Right cardiac atrium (tissue), 5 donors: ENCODE measurements at regions not wholly inside any gene's neighbourhood (a gene's known extent, or its start where the extent isn't known, plus 50 kb on each side); places are given as distances from the start of the nearest gene placed in this dataset.

Experiments used
- ATAC-seq, 2 donors: fragments of 200-7000 bp; cut with Tn5 transposase; one replicate each; pipeline versions ENCODE4 v1.8.0 to v1.9.1; 2020; ENCODE audit warnings: moderate library complexity in 2 of 2, mild to moderate bottlenecking in 1 of 2
- DNase-seq, 3 donors: peaks; one replicate each; pipeline ENCODE4 v3.0.0-alpha.2; 2020
- H3K27ac ChIP-seq: one replicate; pipeline ENCODE4 v1.5.1; 2013; ENCODE audit warnings: mild to moderate bottlenecking, low read length, control low read depth, moderate library complexity
- H3K27me3 ChIP-seq: one replicate; pipeline ENCODE4 v1.6.1; 2013; ENCODE audit not compliant: control insufficient read depth, insufficient read depth
- H3K4me1 ChIP-seq: one replicate; pipeline ENCODE4 v1.6.1; 2013; ENCODE audit warnings: low read length; ENCODE audit not compliant: control insufficient read depth, insufficient read depth
- H3K4me3 ChIP-seq: one replicate; pipeline ENCODE4 v1.5.1; 2013; ENCODE audit warnings: low read length, control low read depth
- H3K9me3 ChIP-seq: one replicate; pipeline ENCODE4 v1.6.1; 2013; ENCODE audit warnings: low read length; ENCODE audit not compliant: control insufficient read depth
- WGBS: extraction: QIAGEN DNeasy Blood & Tissue Kit; methylation state at CpG from one replicate; pipeline ENCODE4 v1.1.7; 2013; 5-methylcytosine and 5-hydroxymethylcytosine counted together
- intact Hi-C, 4 donors: fragments of 100-400 bp; cut with DNase I; formaldehyde crosslinking; loops; one replicate each; pipeline versions ENCODE4 v1.11.0 to v1.14.0; 2022 to 2023
- donor health status: healthy with polysubstance abuse.
- donor health status: DM: no; HTN: yes; CAD: no.
- donor health status: DM: no; HTN: no; CAD: no.
- donor health status: DM: no; HTN: yes; CAD: no; lungs with severe emphysema.
- donor health status: DM: yes; HTN: yes; CAD: no.

- Histone ChIP-seq H3K4me1 (no peaks in the 10 kb centered on the region), H3K9me3 (no peaks in the 10 kb centered on the region), H3K4me3 (no peak overlapping the region), H3K27me3 (no peaks in the 10 kb centered on the region), H3K27ac (no peak overlapping the region)
- WGBS, result 95% methylated on average over 4 of the region's 4 CpGs
- intact Hi-C loops, result no loop called here
- no peak for ATAC-seq
- no peak for DNase-seq
These were observed 272.4 kb upstream of the MARCKS start for GRCh38 chr6:113584767-113585166.

GRCh38 chr6:113585246-113585645 is 271.9 kb upstream of the MARCKS start:
- no peak overlapping the region for H3K27ac ChIP-seq
- no peaks in the 10 kb centered on the region for H3K27me3 ChIP-seq
- intact Hi-C loops, result no loop called here
- DNase-seq (no peak), ATAC-seq (no peak)
- WGBS, result 95% methylated on average over 2 of the region's 2 CpGs
- H3K4me1 ChIP-seq, result no peaks in the 10 kb centered on the region
- no peaks in the 10 kb centered on the region for H3K9me3 ChIP-seq
- H3K4me3 ChIP-seq, result no peak overlapping the region

GRCh38 chr6:113586413-113587077 is 270.6 kb upstream of the MARCKS start:
- ATAC-seq (no peak), DNase-seq (no peak)
- Histone ChIP-seq H3K4me3 (no peak overlapping the region), H3K27me3 (no peaks in the 10 kb centered on the region), H3K9me3 (no peaks in the 10 kb centered on the region), H3K27ac (no peak overlapping the region), H3K4me1 (no peaks in the 10 kb centered on the region)
- intact Hi-C loops, result no loop called here
- 71% methylated on average over 2 of the region's 2 CpGs for WGBS

- H3K4me1 ChIP-seq, result no peaks in the 10 kb centered on the region
- no peaks in the 10 kb centered on the region for H3K9me3 ChIP-seq
- intact Hi-C loops, result no loop called here
- DNase-seq (no peak), ATAC-seq (no peak)
- 60% methylated on average over 6 of the region's 6 CpGs for WGBS
- H3K27me3 ChIP-seq, result no peaks in the 10 kb centered on the region
- no peak overlapping the region for H3K27ac ChIP-seq
- no peak overlapping the region for H3K4me3 ChIP-seq
These were observed 270.0 kb upstream of the MARCKS start for GRCh38 chr6:113587078-113587699.

GRCh38 chr6:113588646-113589045 is 268.5 kb upstream of the MARCKS start:
- Histone ChIP-seq H3K4me1 (no peaks in the 10 kb centered on the region), H3K27ac (no peak overlapping the region), H3K9me3 (no peaks in the 10 kb centered on the region), H3K4me3 (no peak overlapping the region), H3K27me3 (no peaks in the 10 kb centered on the region)
- 57% methylated on average over 1 of the region's 1 CpG for WGBS
- no peak for ATAC-seq
- intact Hi-C loops, result no loop called here
- no peak for DNase-seq

GRCh38 chr6:113591896-113592827 is 265.0 kb upstream of the MARCKS start:
- ATAC-seq (no peak), DNase-seq (no peak)
- no peak overlapping the region for H3K4me3 ChIP-seq
- H3K27ac ChIP-seq, result no peak overlapping the region
- intact Hi-C loops, result no loop called here
- no peaks in the 10 kb centered on the region for H3K9me3 ChIP-seq
- H3K4me1 ChIP-seq, result no peaks in the 10 kb centered on the region
- H3K27me3 ChIP-seq, result no peaks in the 10 kb centered on the region
- WGBS, result 79% methylated on average over 2 of the region's 2 CpGs

GRCh38 chr6:113594726-113595125 is 262.4 kb upstream of the MARCKS start:
- no peak overlapping the region for H3K4me3 ChIP-seq
- 100% methylated on average over 1 of the region's 1 CpG for WGBS
- no peaks in the 10 kb centered on the region for H3K9me3 ChIP-seq
- no peak overlapping the region for H3K27ac ChIP-seq
- intact Hi-C loops, result no loop called here
- H3K27me3 ChIP-seq, result no peaks in the 10 kb centered on the region
- no peaks in the 10 kb centered on the region for H3K4me1 ChIP-seq
- ATAC-seq (no peak), DNase-seq (no peak)

- ATAC-seq (peak; percentile 65 to 85), DNase-seq (peak in 1 of 3 donors; percentile 50)
- Histone ChIP-seq H3K4me3 (no peak overlapping the region), H3K4me1 (no peaks in the 10 kb centered on the region), H3K27me3 (no peaks in the 10 kb centered on the region), H3K27ac (no peak overlapping the region), H3K9me3 (no peaks in the 10 kb centered on the region)
- intact Hi-C loops, result no loop called here
- WGBS, result 48% methylated on average over 6 of the region's 6 CpGs
These were observed 261.2 kb upstream of the MARCKS start for GRCh38 chr6:113595911-113596376.

- Histone ChIP-seq H3K27ac (peak overlapping the region; percentile 13), H3K9me3 (no peaks in the 10 kb centered on the region), H3K4me3 (no peak overlapping the region), H3K27me3 (no peaks in the 10 kb centered on the region), H3K4me1 (no peaks in the 10 kb centered on the region)
- WGBS, result 44% methylated on average over 5 of the region's 5 CpGs
- intact Hi-C loops, result no loop called here
- peak in 1 of 3 donors; percentile 45 for DNase-seq
- peak; percentile 46 to 66 for ATAC-seq
These were observed 260.5 kb upstream of the MARCKS start for GRCh38 chr6:113596387-113597230.

- Histone ChIP-seq H3K27me3 (no peaks in the 10 kb centered on the region), H3K4me3 (no peak overlapping the region), H3K27ac (no peak overlapping the region), H3K9me3 (no peaks in the 10 kb centered on the region), H3K4me1 (no peaks in the 10 kb centered on the region)
- DNase-seq (no peak), ATAC-seq (no peak)
- WGBS, result 29% methylated on average over 1 of the region's 1 CpG
- intact Hi-C loops, result no loop called here
These were observed 259.9 kb upstream of the MARCKS start for GRCh38 chr6:113597231-113597583.
